ENCODE measurements at regions not wholly inside any gene's neighbourhood (a gene's known extent, or its start where the extent isn't known, plus 50 kb on each side); places are given as distances from the start of the nearest gene placed in this dataset.

DNA sequence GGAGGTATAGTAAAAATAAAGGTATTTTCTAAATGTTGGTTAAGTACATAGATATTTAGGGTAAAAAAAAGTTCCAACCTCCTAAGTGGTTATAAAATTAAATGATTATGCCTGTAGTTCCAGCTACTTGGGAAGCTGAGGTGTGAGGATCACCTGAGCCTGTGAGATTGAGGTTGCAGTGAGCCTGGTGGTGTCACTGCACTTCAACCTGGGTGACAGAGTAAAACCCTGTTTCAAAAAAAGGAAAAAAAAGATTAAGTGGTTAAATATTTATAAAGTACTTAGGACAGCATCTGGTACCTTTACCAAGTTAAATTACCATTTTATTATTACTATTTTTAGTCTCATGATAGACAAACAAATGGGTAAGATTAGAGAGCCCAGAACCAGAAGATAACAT lies 1801.0 kb downstream of the C4orf33 start:
- no peak overlapping the region for H3K27ac ChIP-seq
- TF ChIP-seq, protein P1, sequence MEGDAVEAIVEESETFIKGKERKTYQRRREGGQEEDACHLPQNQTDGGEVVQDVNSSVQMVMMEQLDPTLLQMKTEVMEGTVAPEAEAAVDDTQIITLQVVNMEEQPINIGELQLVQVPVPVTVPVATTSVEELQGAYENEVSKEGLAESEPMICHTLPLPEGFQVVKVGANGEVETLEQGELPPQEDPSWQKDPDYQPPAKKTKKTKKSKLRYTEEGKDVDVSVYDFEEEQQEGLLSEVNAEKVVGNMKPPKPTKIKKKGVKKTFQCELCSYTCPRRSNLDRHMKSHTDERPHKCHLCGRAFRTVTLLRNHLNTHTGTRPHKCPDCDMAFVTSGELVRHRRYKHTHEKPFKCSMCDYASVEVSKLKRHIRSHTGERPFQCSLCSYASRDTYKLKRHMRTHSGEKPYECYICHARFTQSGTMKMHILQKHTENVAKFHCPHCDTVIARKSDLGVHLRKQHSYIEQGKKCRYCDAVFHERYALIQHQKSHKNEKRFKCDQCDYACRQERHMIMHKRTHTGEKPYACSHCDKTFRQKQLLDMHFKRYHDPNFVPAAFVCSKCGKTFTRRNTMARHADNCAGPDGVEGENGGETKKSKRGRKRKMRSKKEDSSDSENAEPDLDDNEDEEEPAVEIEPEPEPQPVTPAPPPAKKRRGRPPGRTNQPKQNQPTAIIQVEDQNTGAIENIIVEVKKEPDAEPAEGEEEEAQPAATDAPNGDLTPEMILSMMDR (conservative IDR thresholded peaks at IDR 0.05) = no peak

DNA sequence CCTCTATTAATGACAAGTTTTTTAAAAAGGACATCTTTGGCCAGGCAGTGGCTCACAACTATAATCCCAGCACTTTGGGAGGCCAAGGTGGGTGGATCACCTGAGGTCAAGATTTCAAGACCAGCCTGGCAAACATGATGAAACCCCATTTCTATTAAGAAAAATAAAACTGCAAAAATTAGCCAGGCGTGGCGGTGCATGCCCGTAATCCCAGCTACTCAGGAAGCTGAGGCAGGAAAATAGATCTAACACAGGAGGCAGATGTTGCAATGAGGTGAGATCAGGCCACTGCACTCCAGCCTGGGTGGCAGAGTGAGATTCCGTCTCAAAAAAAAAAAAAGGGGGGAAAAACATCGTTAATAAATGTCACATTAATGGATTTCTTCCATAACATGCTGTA lies 1805.4 kb downstream of the C4orf33 start:
- TF ChIP-seq, protein P1 (conservative IDR thresholded peaks at IDR 0.05) = no peak
- H3K27ac ChIP-seq = no peak overlapping the region

DNA sequence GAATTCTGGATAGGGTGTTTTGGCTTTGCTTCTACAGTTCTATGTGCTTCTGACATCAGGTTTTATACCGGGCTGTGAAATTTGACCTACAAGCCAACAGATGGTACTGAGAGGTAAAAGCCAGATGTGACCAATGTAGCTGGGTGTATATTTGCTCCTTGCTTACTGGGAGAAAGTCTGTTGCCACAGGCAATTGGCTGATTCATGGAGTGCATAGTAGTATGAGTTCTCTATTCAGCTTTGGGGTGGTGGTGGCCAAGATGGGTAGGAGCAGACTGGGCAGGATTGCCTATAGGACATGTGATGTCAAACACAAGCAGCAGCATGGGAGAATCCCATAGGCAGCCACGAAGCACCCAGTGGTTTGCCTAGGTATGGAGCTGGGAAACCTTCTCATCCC lies 1827.0 kb downstream of the C4orf33 start:
- H3K27ac ChIP-seq = no peak overlapping the region
- TF ChIP-seq, protein P1 (conservative IDR thresholded peaks at IDR 0.05) = no peak

DNA sequence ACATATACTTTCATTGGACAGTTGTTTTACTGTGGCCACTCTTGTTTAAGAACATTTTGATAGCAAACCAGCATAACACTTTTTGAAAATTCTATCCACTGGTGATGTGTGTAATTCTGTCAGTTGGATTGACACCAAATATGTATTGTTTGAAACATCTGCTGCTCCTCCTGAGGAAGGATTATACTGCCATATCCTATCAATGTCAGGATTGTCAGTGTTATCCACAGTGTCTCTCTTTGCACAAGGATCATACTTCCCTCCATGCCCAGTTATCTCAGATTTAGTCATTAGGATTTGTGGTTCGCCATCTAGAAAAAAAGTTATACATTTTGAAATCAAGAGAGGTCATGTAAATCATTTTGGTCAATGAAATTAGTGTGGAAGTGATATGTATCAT lies 1859.6 kb downstream of the C4orf33 start:
- H3K27ac ChIP-seq = no peak overlapping the region
- TF ChIP-seq, protein P1 (conservative IDR thresholded peaks at IDR 0.05) = no peak

DNA sequence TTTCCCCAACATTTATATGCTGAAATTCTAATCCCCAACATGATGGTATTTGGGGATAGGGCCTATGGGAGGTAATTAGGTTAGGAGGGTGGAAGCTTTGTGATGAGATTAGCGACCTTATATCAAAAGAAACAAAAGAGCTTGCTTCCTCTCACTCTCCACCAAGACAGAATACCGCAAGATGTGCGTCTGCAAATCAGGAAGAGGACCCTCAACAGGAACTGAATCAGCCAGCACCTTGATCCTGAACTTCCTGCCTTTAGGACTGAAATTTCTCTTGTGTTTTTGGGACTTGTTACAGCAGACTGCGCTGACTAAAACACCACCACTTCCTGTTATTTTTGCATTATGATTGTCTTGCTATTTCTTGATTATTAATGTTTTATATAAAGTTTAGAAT lies 1889.4 kb downstream of the C4orf33 start:
- no peak overlapping the region for H3K27ac ChIP-seq
- TF ChIP-seq, protein P1 (conservative IDR thresholded peaks at IDR 0.05) = no peak

DNA sequence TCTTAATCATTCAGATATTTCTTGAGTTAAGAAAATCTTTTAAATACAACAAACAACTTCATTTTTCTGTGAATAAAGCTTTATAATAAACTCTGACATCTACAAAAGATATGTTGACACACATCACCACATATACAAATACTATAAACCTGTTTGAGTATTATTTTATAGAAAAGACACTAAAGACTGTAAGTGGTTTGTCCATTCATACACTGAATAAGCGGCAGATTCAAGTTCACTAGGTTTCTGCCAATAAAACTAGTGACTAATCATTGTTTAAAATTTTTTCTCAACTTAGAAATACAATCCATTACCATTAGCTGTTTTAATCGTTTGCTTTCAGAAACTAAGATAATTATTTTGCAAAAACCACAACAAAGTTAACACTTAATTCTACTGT lies 1900.0 kb downstream of the C4orf33 start:
- H3K27ac ChIP-seq = no peak overlapping the region
- TF ChIP-seq, protein P1 (conservative IDR thresholded peaks at IDR 0.05) = no peak

DNA sequence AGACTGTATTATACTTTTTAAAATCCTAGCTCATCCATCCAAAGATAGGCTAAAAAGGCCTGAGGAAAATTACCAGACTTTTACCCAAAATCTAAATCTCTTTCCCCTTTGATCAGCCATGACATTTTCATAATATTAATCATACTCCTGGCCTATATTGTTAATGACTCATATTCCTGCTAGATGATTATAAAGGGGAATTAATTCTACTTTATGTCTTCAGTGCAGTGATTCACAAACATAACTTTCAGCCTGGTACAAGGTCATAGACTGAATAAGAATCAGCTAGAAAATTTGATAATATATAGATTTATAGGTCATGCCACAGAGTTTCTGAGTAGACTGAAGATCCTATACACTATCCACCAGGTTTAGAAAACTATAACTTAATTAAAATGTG lies 1905.4 kb downstream of the C4orf33 start:
- H3K27ac ChIP-seq = no peak overlapping the region
- TF ChIP-seq, protein P1 (conservative IDR thresholded peaks at IDR 0.05) = no peak

GRCh38 chr4:131002132-131002531 lies 1906.2 kb downstream of the C4orf33 start:
- no peak overlapping the region for H3K27ac ChIP-seq
- TF ChIP-seq, protein P1 (conservative IDR thresholded peaks at IDR 0.05) = no peak

Data from VCaP (cell line).